Limb (tissue), 2 donors: ENCODE measurements at regions not wholly inside any gene's neighbourhood (a gene's known extent, or its start where the extent isn't known, plus 50 kb on each side); places are given as distances from the start of the nearest gene placed in this dataset.

Source experiments
- DNase-seq, 2 donors: peaks; one replicate each; pipeline ENCODE4 v3.0.0-alpha.2; 2016; ENCODE audit errors: extremely low spot score in 2 of 2

- no peak for DNase-seq
These were observed 318.0 kb upstream of the PUM3 start for GRCh38 chr9:3161912-3162311.

- no peak for DNase-seq
These were observed 313.1 kb upstream of the PUM3 start for GRCh38 chr9:3157011-3157410.

GRCh38 chr9:3151672-3152576, 308.0 kb upstream of the PUM3 start:
- no peak for DNase-seq

GRCh38 chr9:3150074-3150473, 306.2 kb upstream of the PUM3 start:
- peak in 1 of 2 donors; percentile 42 for DNase-seq

- DNase-seq, result no peak
These were observed 294.6 kb upstream of the PUM3 start for GRCh38 chr9:3138231-3139229.

GRCh38 chr9:3137347-3137695, 293.4 kb upstream of the PUM3 start:
- no peak for DNase-seq

GRCh38 chr9:3136686-3137346, 292.9 kb upstream of the PUM3 start:
- no peak for DNase-seq

- DNase-seq, result no peak
These were observed 292.3 kb upstream of the PUM3 start for GRCh38 chr9:3136230-3136629.

GRCh38 chr9:3127564-3127963, 283.7 kb upstream of the PUM3 start:
- DNase-seq, result no peak

GRCh38 chr9:3125602-3126405, 281.9 kb upstream of the PUM3 start:
- no peak for DNase-seq

- no peak for DNase-seq
These were observed 280.1 kb upstream of the PUM3 start for GRCh38 chr9:3124001-3124400.

- DNase-seq, result no peak
These were observed 274.2 kb upstream of the PUM3 start for GRCh38 chr9:3118081-3118480.

- no peak for DNase-seq
These were observed 255.8 kb upstream of the PUM3 start for GRCh38 chr9:3099646-3100045.

GRCh38 chr9:3088219-3088618, 244.3 kb upstream of the PUM3 start:
- no peak for DNase-seq

GRCh38 chr9:3087697-3088096, 243.8 kb upstream of the PUM3 start:
- no peak for DNase-seq

GRCh38 chr9:3080951-3081350, 237.1 kb upstream of the PUM3 start:
- no peak for DNase-seq

GRCh38 chr9:3074247-3074646, 230.4 kb upstream of the PUM3 start:
- DNase-seq, result no peak

GRCh38 chr9:3066591-3066990, 222.7 kb upstream of the PUM3 start:
- DNase-seq, result no peak

- no peak for DNase-seq
These were observed 216.0 kb upstream of the PUM3 start for GRCh38 chr9:3059781-3060468.

- DNase-seq, result no peak
These were observed 214.5 kb upstream of the PUM3 start for GRCh38 chr9:3058409-3058808.
